OCI-M1 (cell line): ENCODE measurements at regions not wholly inside any gene's neighbourhood (a gene's known extent, or its start where the extent isn't known, plus 50 kb on each side); places are given as distances from the start of the nearest gene placed in this dataset.
"Not testable (repeated sequence)": the region's sequence is repeated elsewhere in the genome, so short reads cannot be mapped to it uniquely, and the experiment has no call there.

Experiments
- DNase-seq: peaks from one replicate; lab custom pipeline; 2025; lab: John Stamatoyannopoulos, UW

- DNase-seq = peak; percentile 7
Measured at GRCh38 chr5:89556215-89556913, 673.4 kb upstream of the MEF2C start.

- DNase-seq = peak; percentile 24
Measured at GRCh38 chr5:89546657-89547056, 663.7 kb upstream of the MEF2C start.

GRCh38 chr5:89545626-89546025 is 662.6 kb upstream of the MEF2C start:
- DNase-seq = no peak

- DNase-seq = no peak
Measured at GRCh38 chr5:89545076-89545475, 662.1 kb upstream of the MEF2C start.

GRCh38 chr5:89542736-89543135 is 659.8 kb upstream of the MEF2C start:
- DNase-seq = no peak

- DNase-seq = no peak
Measured at GRCh38 chr5:89537800-89538199, 654.8 kb upstream of the MEF2C start.

GRCh38 chr5:89536020-89536419 is 653.0 kb upstream of the MEF2C start:
- no peak for DNase-seq

- DNase-seq = no peak
Measured at GRCh38 chr5:89535411-89535810, 652.4 kb upstream of the MEF2C start.

- DNase-seq = no peak
Measured at GRCh38 chr5:89534331-89534730, 651.3 kb upstream of the MEF2C start.

GRCh38 chr5:89524785-89525184 is 641.8 kb upstream of the MEF2C start:
- DNase-seq = no peak

- not testable (repeated sequence) for DNase-seq
Measured at GRCh38 chr5:89523867-89524266, 640.9 kb upstream of the MEF2C start.

- DNase-seq = no peak
Measured at GRCh38 chr5:89520771-89521170, 637.8 kb upstream of the MEF2C start.

- no peak for DNase-seq
Measured at GRCh38 chr5:89513299-89514044, 630.5 kb upstream of the MEF2C start.

- no peak for DNase-seq
Measured at GRCh38 chr5:89504051-89504450, 621.1 kb upstream of the MEF2C start.

- no peak for DNase-seq
Measured at GRCh38 chr5:89499787-89500186, 616.8 kb upstream of the MEF2C start.

- no peak for DNase-seq
Measured at GRCh38 chr5:89498699-89499098, 615.7 kb upstream of the MEF2C start.

- DNase-seq = no peak
Measured at GRCh38 chr5:89493414-89493813, 610.4 kb upstream of the MEF2C start.

GRCh38 chr5:89484962-89485361 is 602.0 kb upstream of the MEF2C start:
- DNase-seq = no peak

GRCh38 chr5:89480406-89481007 is 597.5 kb upstream of the MEF2C start:
- DNase-seq = no peak

GRCh38 chr5:89478851-89479250 is 595.9 kb upstream of the MEF2C start:
- DNase-seq = no peak

- DNase-seq = no peak
Measured at GRCh38 chr5:89473196-89473595, 590.2 kb upstream of the MEF2C start.

- no peak for DNase-seq
Measured at GRCh38 chr5:89471541-89471940, 588.6 kb upstream of the MEF2C start.

- no peak for DNase-seq
Measured at GRCh38 chr5:89471115-89471514, 588.1 kb upstream of the MEF2C start.
